ENCODE measurements at regions not wholly inside any gene's neighbourhood (a gene's known extent, or its start where the extent isn't known, plus 50 kb on each side); places are given as distances from the start of the nearest gene placed in this dataset.

DNA sequence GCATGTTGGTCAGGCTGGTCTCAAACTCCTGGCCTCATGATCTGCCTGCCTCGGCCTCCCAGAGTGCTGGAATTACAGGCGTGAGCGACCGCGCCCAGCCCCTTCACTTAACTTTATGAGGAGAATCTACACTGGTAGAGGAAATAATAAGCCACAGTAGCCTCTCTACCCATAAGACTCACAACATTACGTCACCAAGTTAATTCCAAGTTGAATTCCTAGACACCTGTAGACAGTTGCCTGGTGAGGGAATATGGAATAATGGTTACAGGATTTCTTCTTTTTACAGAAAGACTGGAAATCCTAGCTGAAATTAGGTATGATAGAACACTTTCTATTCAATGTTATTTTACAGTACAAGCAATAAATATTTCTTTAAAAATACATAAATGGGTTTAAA, 854.5 kb upstream of the EYS start:
- DNase-seq (ENCODE audit: low read depth, low spot score), result no peak
- no peak overlapping the region for H3K4me3 ChIP-seq
- POLR2A ChIA-PET, result no interaction called here
- H4K20me1 ChIP-seq (ENCODE audit: control insufficient read depth, insufficient read depth), result no peaks in the 10 kb centered on the region
- SMC1A ChIA-PET (ENCODE audit: uncharacterized antibody, unreplicated experiment), result interaction anchor here (1.4 kb wide), 1 partner anchor 14 kb away, joined by 4 read pairs; no protein-coding TSS in a partner anchor
- no peaks in the 10 kb centered on the region for H3K27me3 ChIP-seq (replicated peaks in 1 of 2; ENCODE audit: control insufficient read depth in 2 of 2, insufficient read depth in 2 of 2, low read length in 1 of 2)
- TF ChIP-seq, protein P1, sequence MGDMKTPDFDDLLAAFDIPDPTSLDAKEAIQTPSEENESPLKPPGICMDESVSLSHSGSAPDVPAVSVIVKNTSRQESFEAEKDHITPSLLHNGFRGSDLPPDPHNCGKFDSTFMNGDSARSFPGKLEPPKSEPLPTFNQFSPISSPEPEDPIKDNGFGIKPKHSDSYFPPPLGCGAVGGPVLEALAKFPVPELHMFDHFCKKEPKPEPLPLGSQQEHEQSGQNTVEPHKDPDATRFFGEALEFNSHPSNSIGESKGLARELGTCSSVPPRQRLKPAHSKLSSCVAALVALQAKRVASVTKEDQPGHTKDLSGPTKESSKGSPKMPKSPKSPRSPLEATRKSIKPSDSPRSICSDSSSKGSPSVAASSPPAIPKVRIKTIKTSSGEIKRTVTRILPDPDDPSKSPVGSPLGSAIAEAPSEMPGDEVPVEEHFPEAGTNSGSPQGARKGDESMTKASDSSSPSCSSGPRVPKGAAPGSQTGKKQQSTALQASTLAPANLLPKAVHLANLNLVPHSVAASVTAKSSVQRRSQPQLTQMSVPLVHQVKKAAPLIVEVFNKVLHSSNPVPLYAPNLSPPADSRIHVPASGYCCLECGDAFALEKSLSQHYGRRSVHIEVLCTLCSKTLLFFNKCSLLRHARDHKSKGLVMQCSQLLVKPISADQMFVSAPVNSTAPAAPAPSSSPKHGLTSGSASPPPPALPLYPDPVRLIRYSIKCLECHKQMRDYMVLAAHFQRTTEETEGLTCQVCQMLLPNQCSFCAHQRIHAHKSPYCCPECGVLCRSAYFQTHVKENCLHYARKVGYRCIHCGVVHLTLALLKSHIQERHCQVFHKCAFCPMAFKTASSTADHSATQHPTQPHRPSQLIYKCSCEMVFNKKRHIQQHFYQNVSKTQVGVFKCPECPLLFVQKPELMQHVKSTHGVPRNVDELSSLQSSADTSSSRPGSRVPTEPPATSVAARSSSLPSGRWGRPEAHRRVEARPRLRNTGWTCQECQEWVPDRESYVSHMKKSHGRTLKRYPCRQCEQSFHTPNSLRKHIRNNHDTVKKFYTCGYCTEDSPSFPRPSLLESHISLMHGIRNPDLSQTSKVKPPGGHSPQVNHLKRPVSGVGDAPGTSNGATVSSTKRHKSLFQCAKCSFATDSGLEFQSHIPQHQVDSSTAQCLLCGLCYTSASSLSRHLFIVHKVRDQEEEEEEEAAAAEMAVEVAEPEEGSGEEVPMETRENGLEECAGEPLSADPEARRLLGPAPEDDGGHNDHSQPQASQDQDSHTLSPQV (IDR thresholded peaks at IDR 0.05), result no peak
- no peak for TF ChIP-seq SMAD5 (IDR thresholded peaks at IDR 0.05; ENCODE audit: low read depth)
- intact Hi-C loops (cut with micrococcal nuclease; ENCODE audit: unreplicated experiment), result no loop called here
- FAIRE-seq, result no peak
- H3K4me2 ChIP-seq (ENCODE audit: control insufficient read depth, insufficient read depth), result no peak overlapping the region
- H3K9me3 ChIP-seq (replicated peaks; ENCODE audit: control insufficient read depth, insufficient read depth, low read length), result no peaks in the 10 kb centered on the region; the same call in 2 of the 3 replicates
- ATAC-seq, result no peak
- in situ Hi-C loops (cut with MboI), result no loop called here
- no peak overlapping the region for H2AFZ ChIP-seq (ENCODE audit: control insufficient read depth, low read depth, low read length)
- no peak overlapping the region for H3K27ac ChIP-seq (ENCODE audit: control insufficient read depth, insufficient read depth)
- no peaks in the 10 kb centered on the region for H3K79me2 ChIP-seq (ENCODE audit: control insufficient read depth, insufficient read depth, low read length)
- no peaks in the 10 kb centered on the region for H3K4me1 ChIP-seq (ENCODE audit: control insufficient read depth, insufficient read depth, low read length)
- H3K9ac ChIP-seq (ENCODE audit: control insufficient read depth, insufficient read depth, low read length), result no peak overlapping the region
- no peaks in the 10 kb centered on the region for H3K36me3 ChIP-seq (ENCODE audit: control insufficient read depth in 2 of 2, insufficient read depth in 2 of 2, low read length in 1 of 2)
- CTCF ChIA-PET, result no interaction called here
- no TSS peak for BruUV-seq (replicated peaks)
- WGBS (ENCODE audit: insufficient coverage, insufficient replicate concordance, low lambda C conversion rate, missing lambda C conversion rate), result 66% methylated on average over 6 of the region's 6 CpGs
- RAD21 ChIA-PET (ENCODE audit: unreplicated experiment), result no interaction called here

DNA sequence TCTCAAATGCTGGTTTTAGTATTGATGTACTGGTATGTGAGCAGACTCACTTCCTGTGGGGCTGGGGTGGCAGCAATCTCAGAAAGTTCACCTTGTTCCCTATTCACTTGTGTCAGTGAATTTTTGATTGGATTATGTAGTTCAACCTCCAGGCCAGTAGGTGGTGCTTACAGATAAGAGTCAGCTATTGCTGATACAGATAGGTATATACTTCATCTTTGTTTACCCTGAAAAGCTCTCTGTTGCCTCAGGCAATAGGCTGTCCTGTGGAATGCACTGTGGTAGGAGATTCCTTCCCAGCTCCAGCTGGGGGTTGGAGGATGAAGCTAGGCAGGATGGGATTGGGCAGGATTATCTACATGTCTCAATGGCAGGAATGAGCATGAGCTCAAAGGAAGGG, 851.2 kb upstream of the EYS start:
- intact Hi-C loops (cut with micrococcal nuclease; ENCODE audit: unreplicated experiment), result no loop called here
- no TSS peak for BruUV-seq (replicated peaks)
- no peaks in the 10 kb centered on the region; the same call in 2 of the 3 replicates for H3K9me3 ChIP-seq (replicated peaks; ENCODE audit: control insufficient read depth, insufficient read depth, low read length)
- ChIA-PET CTCF (interaction anchor here (1.1 to 2.3 kb wide), 5 partner anchors 8 to 1668 kb away, joined by 3 to 8 read pairs (median 3); no protein-coding TSS in a partner anchor), POLR2A (no interaction called here), SMC1A (ENCODE audit: uncharacterized antibody, unreplicated experiment) (no interaction called here), RAD21 (ENCODE audit: unreplicated experiment) (no interaction called here)
- H3K4me2 ChIP-seq (ENCODE audit: control insufficient read depth, insufficient read depth), result no peak overlapping the region
- H2AFZ ChIP-seq (ENCODE audit: control insufficient read depth, low read depth, low read length), result no peak overlapping the region
- no peaks in the 10 kb centered on the region for H3K27me3 ChIP-seq (replicated peaks in 1 of 2; ENCODE audit: control insufficient read depth in 2 of 2, insufficient read depth in 2 of 2, low read length in 1 of 2)
- no peak for FAIRE-seq
- no peaks in the 10 kb centered on the region for H3K36me3 ChIP-seq (ENCODE audit: control insufficient read depth in 2 of 2, insufficient read depth in 2 of 2, low read length in 1 of 2)
- H3K9ac ChIP-seq (ENCODE audit: control insufficient read depth, insufficient read depth, low read length), result no peak overlapping the region
- peak; percentile 73 for ATAC-seq
- in situ Hi-C loops (cut with MboI), result no loop called here
- H3K4me1 ChIP-seq (ENCODE audit: control insufficient read depth, insufficient read depth, low read length), result no peaks in the 10 kb centered on the region
- no peaks in the 10 kb centered on the region for H3K79me2 ChIP-seq (ENCODE audit: control insufficient read depth, insufficient read depth, low read length)
- H3K4me3 ChIP-seq, result no peak overlapping the region
- no peak overlapping the region for H3K27ac ChIP-seq (ENCODE audit: control insufficient read depth, insufficient read depth)
- no peaks in the 10 kb centered on the region for H4K20me1 ChIP-seq (ENCODE audit: control insufficient read depth, insufficient read depth)
- no peak for DNase-seq (ENCODE audit: low read depth, low spot score)
- TF ChIP-seq PML (IDR thresholded peaks at IDR 0.05; ENCODE audit: low read length), result no peak
- TF ChIP-seq PAX8 (IDR thresholded peaks at IDR 0.05), result no peak
- TF ChIP-seq, protein P2, sequence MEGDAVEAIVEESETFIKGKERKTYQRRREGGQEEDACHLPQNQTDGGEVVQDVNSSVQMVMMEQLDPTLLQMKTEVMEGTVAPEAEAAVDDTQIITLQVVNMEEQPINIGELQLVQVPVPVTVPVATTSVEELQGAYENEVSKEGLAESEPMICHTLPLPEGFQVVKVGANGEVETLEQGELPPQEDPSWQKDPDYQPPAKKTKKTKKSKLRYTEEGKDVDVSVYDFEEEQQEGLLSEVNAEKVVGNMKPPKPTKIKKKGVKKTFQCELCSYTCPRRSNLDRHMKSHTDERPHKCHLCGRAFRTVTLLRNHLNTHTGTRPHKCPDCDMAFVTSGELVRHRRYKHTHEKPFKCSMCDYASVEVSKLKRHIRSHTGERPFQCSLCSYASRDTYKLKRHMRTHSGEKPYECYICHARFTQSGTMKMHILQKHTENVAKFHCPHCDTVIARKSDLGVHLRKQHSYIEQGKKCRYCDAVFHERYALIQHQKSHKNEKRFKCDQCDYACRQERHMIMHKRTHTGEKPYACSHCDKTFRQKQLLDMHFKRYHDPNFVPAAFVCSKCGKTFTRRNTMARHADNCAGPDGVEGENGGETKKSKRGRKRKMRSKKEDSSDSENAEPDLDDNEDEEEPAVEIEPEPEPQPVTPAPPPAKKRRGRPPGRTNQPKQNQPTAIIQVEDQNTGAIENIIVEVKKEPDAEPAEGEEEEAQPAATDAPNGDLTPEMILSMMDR (IDR thresholded peaks at IDR 0.05 in 2 of 3, conservative IDR thresholded peaks at IDR 0.05 in 1 of 3; ENCODE audit: control insufficient read depth in 2 of 3, extremely low read depth in 1 of 3, insufficient read depth in 1 of 3, low read depth in 3 of 3, low read length in 3 of 3), result peak; percentile 25 to 38 (median 29); a peak in 3 of 6 replicates
- TF ChIP-seq, protein P3, sequence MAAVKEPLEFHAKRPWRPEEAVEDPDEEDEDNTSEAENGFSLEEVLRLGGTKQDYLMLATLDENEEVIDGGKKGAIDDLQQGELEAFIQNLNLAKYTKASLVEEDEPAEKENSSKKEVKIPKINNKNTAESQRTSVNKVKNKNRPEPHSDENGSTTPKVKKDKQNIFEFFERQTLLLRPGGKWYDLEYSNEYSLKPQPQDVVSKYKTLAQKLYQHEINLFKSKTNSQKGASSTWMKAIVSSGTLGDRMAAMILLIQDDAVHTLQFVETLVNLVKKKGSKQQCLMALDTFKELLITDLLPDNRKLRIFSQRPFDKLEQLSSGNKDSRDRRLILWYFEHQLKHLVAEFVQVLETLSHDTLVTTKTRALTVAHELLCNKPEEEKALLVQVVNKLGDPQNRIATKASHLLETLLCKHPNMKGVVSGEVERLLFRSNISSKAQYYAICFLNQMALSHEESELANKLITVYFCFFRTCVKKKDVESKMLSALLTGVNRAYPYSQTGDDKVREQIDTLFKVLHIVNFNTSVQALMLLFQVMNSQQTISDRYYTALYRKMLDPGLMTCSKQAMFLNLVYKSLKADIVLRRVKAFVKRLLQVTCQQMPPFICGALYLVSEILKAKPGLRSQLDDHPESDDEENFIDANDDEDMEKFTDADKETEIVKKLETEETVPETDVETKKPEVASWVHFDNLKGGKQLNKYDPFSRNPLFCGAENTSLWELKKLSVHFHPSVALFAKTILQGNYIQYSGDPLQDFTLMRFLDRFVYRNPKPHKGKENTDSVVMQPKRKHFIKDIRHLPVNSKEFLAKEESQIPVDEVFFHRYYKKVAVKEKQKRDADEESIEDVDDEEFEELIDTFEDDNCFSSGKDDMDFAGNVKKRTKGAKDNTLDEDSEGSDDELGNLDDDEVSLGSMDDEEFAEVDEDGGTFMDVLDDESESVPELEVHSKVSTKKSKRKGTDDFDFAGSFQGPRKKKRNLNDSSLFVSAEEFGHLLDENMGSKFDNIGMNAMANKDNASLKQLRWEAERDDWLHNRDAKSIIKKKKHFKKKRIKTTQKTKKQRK (IDR thresholded peaks at IDR 0.05; ENCODE audit: low read depth, low read length), result no peak
- peak; percentile 39; the same call in 1 of the 2 replicates for TF ChIP-seq RAD21 (IDR thresholded peaks at IDR 0.05; ENCODE audit: insufficient read depth, low read depth, low read length)
- TF ChIP-seq TCF7 (IDR thresholded peaks at IDR 0.05; ENCODE audit: borderline replicate concordance), result no peak
- TF ChIP-seq DPF2 (IDR thresholded peaks at IDR 0.05), result no peak
